Sigmoid colon (tissue), 6 donors: ENCODE measurements at regions not wholly inside any gene's neighbourhood (a gene's known extent, or its start where the extent isn't known, plus 50 kb on each side); places are given as distances from the start of the nearest gene placed in this dataset.
"Not testable (repeated sequence)": the region's sequence is repeated elsewhere in the genome, so short reads cannot be mapped to it uniquely, and the experiment has no call there.

Experiments
- DNase-seq: peaks from one replicate; pipeline ENCODE4 v3.0.0-alpha.2; 2019
- H3K27ac ChIP-seq, 4 donors: fragments of 200-600 bp; sonication (generic); one replicate each; pipeline ENCODE4 v1.5.1; 2016 to 2019; ENCODE audit warnings: mild to moderate bottlenecking in 1 of 4
- H3K27me3 ChIP-seq, 3 donors: fragments of 200-600 bp; sonication (generic); one replicate each; pipeline ENCODE4 v1.5.1; 2019; ENCODE audit warnings: mild to moderate bottlenecking in 1 of 3
- H3K36me3 ChIP-seq, 4 donors: fragments of 200-600 bp; sonication (generic); one replicate each; pipeline ENCODE4 v1.5.1; 2016 to 2019
- H3K4me1 ChIP-seq, 4 donors: fragments of 200-600 bp; sonication (generic); one replicate each; pipeline ENCODE4 v1.5.1; 2017 to 2019
- H3K4me3 ChIP-seq, 4 donors: fragments of 200-600 bp; sonication (generic); one replicate each; pipeline ENCODE4 v1.5.1; 2017 to 2019; ENCODE audit warnings: mild to moderate bottlenecking in 2 of 4, moderate library complexity in 1 of 4
- H3K9me3 ChIP-seq, 4 donors: fragments of 200-600 bp in 3 of 4; sonication (generic) in 3 of 4; one replicate each; pipeline versions ENCODE4 v1.5.1 to v1.6.1; 2013 to 2019
- EP300 ChIP-seq, 4 donors: sonication (generic); formaldehyde crosslinking; IDR thresholded peaks; one replicate each; pipeline ENCODE4 v1.6.1; 2017; ENCODE audit warnings: antibody characterized with exemption in 4 of 4
- POLR2A ChIP-seq, 2 donors: fragments of 450-650 bp; IDR thresholded peaks; one replicate each; pipeline ENCODE4 v1.6.1; 2016; ENCODE audit warnings: antibody characterized with exemption in 2 of 2, mild to moderate bottlenecking in 2 of 2, moderate library complexity in 2 of 2
- POLR2AphosphoS5 ChIP-seq, 4 donors: sonication (generic); formaldehyde crosslinking; IDR thresholded peaks; one replicate each; pipeline ENCODE4 v1.6.1; 2017; ENCODE audit warnings: antibody characterized with exemption in 4 of 4
- WGBS, 2 donors: extraction: QIAGEN DNeasy Blood & Tissue Kit; methylation state at CpG; one replicate each; pipeline ENCODE4 v1.1.7; 2013; 5-methylcytosine and 5-hydroxymethylcytosine counted together
- intact Hi-C: fragments of 100-400 bp; cut with DNase I; formaldehyde crosslinking; loops from one replicate; pipeline ENCODE4 v1.15.1; 2023
- TF ChIP-seq, protein P1 (sequence below), 4 experiments: fragments of 450-650 bp in 3 of 4; fragments of 200-600 bp in 1 of 4; IDR thresholded peaks; one replicate each; pipeline ENCODE4 v1.5.1; 2016 to 2019; ENCODE audit warnings: antibody characterized with exemption in 4 of 4, mild to moderate bottlenecking in 3 of 4, moderate library complexity in 2 of 4
- donor health status: healthy with polysubstance abuse.
- donor health status: healthy.

DNA sequence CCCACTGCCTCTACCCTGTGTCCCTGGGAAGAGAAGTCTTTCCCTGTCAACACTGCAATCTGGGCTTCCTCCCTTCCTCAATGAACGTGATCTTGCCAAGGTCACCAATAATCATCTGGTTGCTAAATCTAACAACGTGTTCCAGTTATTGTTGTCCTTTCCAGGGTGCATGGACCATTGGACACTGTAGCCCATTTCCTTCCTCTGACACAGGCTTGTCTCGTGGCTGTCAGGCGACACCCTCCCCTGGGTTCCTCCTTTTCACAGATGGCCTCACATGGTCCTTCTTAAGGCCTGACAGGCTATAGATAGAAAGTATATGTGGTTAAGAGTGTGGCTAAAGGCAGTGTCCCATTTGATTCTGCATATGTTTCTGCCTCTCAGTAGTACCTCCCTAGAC is 67.7 kb upstream of the STARD13 start:
- WGBS, 2 donors: 33 to 51% methylated on average over 4 of the region's 4 CpGs

DNA sequence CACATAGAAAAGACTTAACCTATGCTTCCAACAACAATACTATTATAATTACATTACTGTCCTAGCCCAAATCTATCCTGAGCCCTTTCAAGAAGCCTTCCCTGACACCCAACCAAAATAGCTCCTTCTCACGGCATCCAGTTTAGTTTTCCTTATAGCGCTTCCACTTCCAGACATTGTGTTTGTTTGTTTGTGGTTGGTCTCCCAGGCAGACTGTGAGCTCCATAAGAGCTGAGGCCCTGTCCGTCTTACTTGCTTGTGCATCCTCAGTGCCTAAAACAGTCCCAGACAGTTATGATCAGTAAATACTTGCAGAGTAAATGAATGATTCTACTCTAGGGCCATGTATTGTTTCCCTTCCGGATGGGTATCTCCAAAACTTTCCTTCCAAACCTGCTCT is 68.1 kb upstream of the STARD13 start:
- Histone ChIP-seq H3K27me3 (no peaks in the 10 kb centered on the region), H3K4me1 (peaks cover 0 to 24% (median 15%) of the 10 kb centered on the region in 4 donors), H3K27ac (peak overlapping the region in 1 of 4 donors; percentile 55), H3K36me3 (no peaks in the 10 kb centered on the region), H3K4me3 (no peak overlapping the region), H3K9me3 (no peaks in the 10 kb centered on the region)
- DNase-seq: no peak
- TF ChIP-seq POLR2A (IDR thresholded peaks at IDR 0.05) (no peak), EP300 (IDR thresholded peaks at IDR 0.05) (no peak), POLR2AphosphoS5 (IDR thresholded peaks at IDR 0.05) (no peak)
- TF ChIP-seq, protein P1, sequence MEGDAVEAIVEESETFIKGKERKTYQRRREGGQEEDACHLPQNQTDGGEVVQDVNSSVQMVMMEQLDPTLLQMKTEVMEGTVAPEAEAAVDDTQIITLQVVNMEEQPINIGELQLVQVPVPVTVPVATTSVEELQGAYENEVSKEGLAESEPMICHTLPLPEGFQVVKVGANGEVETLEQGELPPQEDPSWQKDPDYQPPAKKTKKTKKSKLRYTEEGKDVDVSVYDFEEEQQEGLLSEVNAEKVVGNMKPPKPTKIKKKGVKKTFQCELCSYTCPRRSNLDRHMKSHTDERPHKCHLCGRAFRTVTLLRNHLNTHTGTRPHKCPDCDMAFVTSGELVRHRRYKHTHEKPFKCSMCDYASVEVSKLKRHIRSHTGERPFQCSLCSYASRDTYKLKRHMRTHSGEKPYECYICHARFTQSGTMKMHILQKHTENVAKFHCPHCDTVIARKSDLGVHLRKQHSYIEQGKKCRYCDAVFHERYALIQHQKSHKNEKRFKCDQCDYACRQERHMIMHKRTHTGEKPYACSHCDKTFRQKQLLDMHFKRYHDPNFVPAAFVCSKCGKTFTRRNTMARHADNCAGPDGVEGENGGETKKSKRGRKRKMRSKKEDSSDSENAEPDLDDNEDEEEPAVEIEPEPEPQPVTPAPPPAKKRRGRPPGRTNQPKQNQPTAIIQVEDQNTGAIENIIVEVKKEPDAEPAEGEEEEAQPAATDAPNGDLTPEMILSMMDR (IDR thresholded peaks at IDR 0.05): no peak
- intact Hi-C loops: loop anchor here (5.0 kb wide), 2 partner anchors 66 to 126 kb away; partner anchors contain the start of gene STARD13
- WGBS, 2 donors: 86 to 91% methylated on average over 4 of the region's 4 CpGs

More for the DNA sequence above, 67.7 kb upstream of the STARD13 start:
- Histone ChIP-seq H3K27me3 (no peaks in the 10 kb centered on the region), H3K36me3 (no peaks in the 10 kb centered on the region), H3K9me3 (no peaks in the 10 kb centered on the region), H3K4me3 (no peak overlapping the region), H3K4me1 (peaks cover 0 to 29% (median 19%) of the 10 kb centered on the region in 4 donors), H3K27ac (peak overlapping the region in 3 of 4 donors; percentile 1 to 96 (median 94))
- peak; percentile 78 for DNase-seq
- intact Hi-C loops: loop anchor here (5.0 kb wide), 2 partner anchors 66 to 126 kb away; partner anchors contain the start of gene STARD13
- no peak for TF ChIP-seq POLR2A (IDR thresholded peaks at IDR 0.05)
- peak in 2 of 4 donors; percentile 86 to 91 for TF ChIP-seq EP300 (IDR thresholded peaks at IDR 0.05)
- TF ChIP-seq, protein P1 (IDR thresholded peaks at IDR 0.05): no peak
- peak; percentile 8 to 70 (median 44) for TF ChIP-seq POLR2AphosphoS5 (IDR thresholded peaks at IDR 0.05)

DNA sequence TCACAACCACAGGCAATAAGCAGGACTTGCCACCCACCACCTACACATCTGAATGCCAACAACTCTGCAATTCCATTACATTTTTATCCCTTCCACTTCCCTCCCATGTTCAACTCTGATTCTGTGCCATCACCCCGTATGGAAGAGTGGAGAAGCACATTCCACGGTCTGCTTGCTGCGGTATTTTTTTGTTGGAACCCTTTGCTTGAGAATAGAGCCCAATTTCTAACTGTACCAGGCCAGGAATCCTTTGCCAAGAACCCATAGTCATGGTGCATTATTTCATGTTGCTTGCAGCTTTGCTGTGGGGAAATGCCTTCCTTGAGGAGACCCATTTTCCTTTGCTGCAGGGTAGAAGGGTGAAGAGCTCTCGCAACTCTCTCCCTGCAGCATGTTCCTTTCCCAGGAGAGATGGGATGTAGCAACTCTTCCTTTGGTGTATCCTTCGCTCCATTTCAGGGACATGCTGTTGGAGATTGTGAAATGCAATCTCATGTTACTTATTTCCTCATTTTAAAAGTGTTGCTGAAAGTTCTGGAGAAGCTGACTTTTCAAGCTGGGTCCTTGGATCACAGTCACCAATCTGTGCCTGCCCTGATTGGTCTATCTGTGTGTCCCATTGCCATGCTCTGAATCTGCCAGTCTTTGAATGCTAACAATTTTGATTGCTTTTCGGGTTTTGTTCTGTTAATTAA is 69.8 kb upstream of the STARD13 start:
- no peaks in the 10 kb centered on the region for H3K9me3 ChIP-seq
- H3K27me3 ChIP-seq: no peaks in the 10 kb centered on the region
- no peak overlapping the region for H3K4me3 ChIP-seq
- H3K36me3 ChIP-seq: no peaks in the 10 kb centered on the region
- H3K27ac ChIP-seq: peak overlapping the region; percentile 16 to 48 (median 33)
- H3K4me1 ChIP-seq: peaks cover 0 to 14% (median 6%) of the 10 kb centered on the region in 4 donors
- DNase-seq: peak; percentile 71
- WGBS, 2 donors: 91 to 92% methylated on average over 6 of the region's 6 CpGs
- intact Hi-C loops: no loop called here
- TF ChIP-seq EP300 (IDR thresholded peaks at IDR 0.05): peak in 2 of 4 donors; percentile 32 to 66
- TF ChIP-seq POLR2A (IDR thresholded peaks at IDR 0.05): no peak
- TF ChIP-seq, protein P1 (IDR thresholded peaks at IDR 0.05): no peak
- peak in 2 of 4 donors; percentile 50 to 74 for TF ChIP-seq POLR2AphosphoS5 (IDR thresholded peaks at IDR 0.05)

DNA sequence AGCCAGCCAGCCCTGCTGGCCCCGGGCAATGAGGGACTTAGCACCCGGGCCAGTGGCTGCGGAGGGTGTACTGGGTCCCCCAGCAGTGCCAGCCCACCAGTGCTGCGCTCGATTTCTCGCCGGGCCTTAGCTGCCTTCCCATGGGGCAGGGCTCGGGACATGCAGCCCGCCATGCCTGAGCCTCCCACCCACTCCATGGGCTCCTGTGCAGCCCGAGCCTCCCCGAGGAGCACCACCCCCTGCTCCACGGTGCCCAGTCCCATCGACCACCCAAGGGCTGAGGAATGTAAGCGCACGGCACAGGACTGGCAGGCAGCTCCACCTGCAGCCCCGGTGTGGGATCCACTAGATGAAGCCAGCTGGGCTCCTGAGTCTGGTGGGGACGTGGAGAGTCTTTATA is 72.5 kb upstream of the STARD13 start:
- H3K4me3 ChIP-seq, intact Hi-C loops, H3K9me3 ChIP-seq, H3K27ac ChIP-seq, H3K27me3 ChIP-seq, H3K36me3 ChIP-seq, H3K4me1 ChIP-seq, DNase-seq: not testable (repeated sequence)
- 91 to 95% methylated on average over 17 of the region's 17 CpGs for WGBS, 2 donors

DNA sequence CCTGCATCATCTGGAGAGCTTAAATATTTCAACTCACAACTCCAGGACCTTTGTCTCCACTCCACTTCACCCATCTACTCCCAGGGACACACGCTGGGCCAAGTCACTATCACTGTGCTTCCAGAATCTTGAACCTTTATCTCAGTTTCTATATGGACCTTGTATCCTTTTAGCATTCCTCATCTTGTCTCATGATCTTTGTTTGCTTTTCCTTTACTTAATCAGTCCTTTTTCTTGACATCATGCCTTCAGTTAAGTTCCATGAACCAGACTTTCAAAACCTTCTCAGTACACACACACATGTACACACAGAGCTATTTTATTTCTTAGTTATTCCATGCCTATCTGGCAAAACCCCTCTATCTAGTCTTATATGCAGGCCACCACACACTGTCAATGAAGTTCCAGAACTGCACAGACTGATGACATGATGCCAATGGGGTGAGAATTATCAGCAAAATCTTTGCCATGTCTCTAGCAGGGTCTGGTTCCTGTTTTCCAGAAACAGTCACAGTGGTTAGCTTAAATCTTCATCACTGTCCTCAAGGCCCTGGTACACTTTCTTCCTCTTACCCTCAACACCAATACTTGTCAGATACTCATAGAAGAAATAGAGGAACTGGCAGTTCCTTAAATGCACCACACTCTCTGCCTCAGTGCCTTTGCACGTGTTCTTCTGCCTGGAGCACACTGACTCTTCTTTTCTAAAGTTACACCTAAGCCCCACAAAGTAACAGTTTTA is 77.6 kb upstream of the STARD13 start:
- H3K27ac ChIP-seq: peak overlapping the region in 1 of 4 donors; percentile 16
- WGBS, 2 donors: 75 to 94% methylated on average over 2 of the region's 2 CpGs
- no peaks in the 10 kb centered on the region for H3K4me1 ChIP-seq
- H3K36me3 ChIP-seq: no peaks in the 10 kb centered on the region
- H3K9me3 ChIP-seq: no peaks in the 10 kb centered on the region
- DNase-seq: no peak
- no peaks in the 10 kb centered on the region for H3K27me3 ChIP-seq
- TF ChIP-seq EP300 (IDR thresholded peaks at IDR 0.05) (no peak), POLR2AphosphoS5 (IDR thresholded peaks at IDR 0.05) (no peak), POLR2A (IDR thresholded peaks at IDR 0.05) (no peak)
- TF ChIP-seq, protein P1 (IDR thresholded peaks at IDR 0.05): no peak
- intact Hi-C loops: no loop called here
- H3K4me3 ChIP-seq: no peak overlapping the region
